ENCODE measurements at regions not wholly inside any gene's neighbourhood (a gene's known extent, or its start where the extent isn't known, plus 50 kb on each side); places are given as distances from the start of the nearest gene placed in this dataset.

- ChIA-PET POLR2A (no interaction called here), CTCF (no interaction called here)
- no peak overlapping the region for H3K4me3 ChIP-seq (ENCODE audit: low read depth, low read length)
- TF ChIP-seq, protein P1, sequence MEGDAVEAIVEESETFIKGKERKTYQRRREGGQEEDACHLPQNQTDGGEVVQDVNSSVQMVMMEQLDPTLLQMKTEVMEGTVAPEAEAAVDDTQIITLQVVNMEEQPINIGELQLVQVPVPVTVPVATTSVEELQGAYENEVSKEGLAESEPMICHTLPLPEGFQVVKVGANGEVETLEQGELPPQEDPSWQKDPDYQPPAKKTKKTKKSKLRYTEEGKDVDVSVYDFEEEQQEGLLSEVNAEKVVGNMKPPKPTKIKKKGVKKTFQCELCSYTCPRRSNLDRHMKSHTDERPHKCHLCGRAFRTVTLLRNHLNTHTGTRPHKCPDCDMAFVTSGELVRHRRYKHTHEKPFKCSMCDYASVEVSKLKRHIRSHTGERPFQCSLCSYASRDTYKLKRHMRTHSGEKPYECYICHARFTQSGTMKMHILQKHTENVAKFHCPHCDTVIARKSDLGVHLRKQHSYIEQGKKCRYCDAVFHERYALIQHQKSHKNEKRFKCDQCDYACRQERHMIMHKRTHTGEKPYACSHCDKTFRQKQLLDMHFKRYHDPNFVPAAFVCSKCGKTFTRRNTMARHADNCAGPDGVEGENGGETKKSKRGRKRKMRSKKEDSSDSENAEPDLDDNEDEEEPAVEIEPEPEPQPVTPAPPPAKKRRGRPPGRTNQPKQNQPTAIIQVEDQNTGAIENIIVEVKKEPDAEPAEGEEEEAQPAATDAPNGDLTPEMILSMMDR (IDR thresholded peaks at IDR 0.05; ENCODE audit: low read depth, low read length): no peak
- no peak overlapping the region for H3K27ac ChIP-seq (ENCODE audit: low read depth, low read length)
- no peak for DNase-seq (ENCODE audit: low read depth, low spot score)
- no peaks in the 10 kb centered on the region for H3K27me3 ChIP-seq (ENCODE audit: control insufficient read depth, insufficient read depth, low read length)
- peaks cover 77% of the 10 kb centered on the region for H3K9me3 ChIP-seq (ENCODE audit: control insufficient read depth, insufficient read depth, low read length)
Observed at GRCh38 chr11:70682056-70682455, 283.7 kb downstream of the CTTN start.

- no peak for DNase-seq (ENCODE audit: low read depth, low spot score)
- no peak overlapping the region for H3K27ac ChIP-seq (ENCODE audit: low read depth, low read length)
- CTCF ChIA-PET: no interaction called here
- TF ChIP-seq, protein P1 (IDR thresholded peaks at IDR 0.05; ENCODE audit: low read depth, low read length): no peak
- no peaks in the 10 kb centered on the region for H3K27me3 ChIP-seq (ENCODE audit: control insufficient read depth, insufficient read depth, low read length)
- H3K9me3 ChIP-seq (ENCODE audit: control insufficient read depth, insufficient read depth, low read length): peaks cover 76% of the 10 kb centered on the region
- no peak overlapping the region for H3K4me3 ChIP-seq (ENCODE audit: low read depth, low read length)
- POLR2A ChIA-PET: no interaction called here
Observed at GRCh38 chr11:70682760-70683159, 284.4 kb downstream of the CTTN start.

GRCh38 chr11:70687716-70688115 lies 289.4 kb downstream of the CTTN start:
- H3K27ac ChIP-seq (ENCODE audit: low read depth, low read length): no peak overlapping the region
- ChIA-PET POLR2A (no interaction called here), CTCF (no interaction called here)
- no peak overlapping the region for H3K4me3 ChIP-seq (ENCODE audit: low read depth, low read length)
- H3K27me3 ChIP-seq (ENCODE audit: control insufficient read depth, insufficient read depth, low read length): no peaks in the 10 kb centered on the region
- TF ChIP-seq, protein P1 (IDR thresholded peaks at IDR 0.05; ENCODE audit: low read depth, low read length): no peak
- H3K9me3 ChIP-seq (ENCODE audit: control insufficient read depth, insufficient read depth, low read length): peaks cover 53% of the 10 kb centered on the region
- DNase-seq (ENCODE audit: low read depth, low spot score): no peak

DNA sequence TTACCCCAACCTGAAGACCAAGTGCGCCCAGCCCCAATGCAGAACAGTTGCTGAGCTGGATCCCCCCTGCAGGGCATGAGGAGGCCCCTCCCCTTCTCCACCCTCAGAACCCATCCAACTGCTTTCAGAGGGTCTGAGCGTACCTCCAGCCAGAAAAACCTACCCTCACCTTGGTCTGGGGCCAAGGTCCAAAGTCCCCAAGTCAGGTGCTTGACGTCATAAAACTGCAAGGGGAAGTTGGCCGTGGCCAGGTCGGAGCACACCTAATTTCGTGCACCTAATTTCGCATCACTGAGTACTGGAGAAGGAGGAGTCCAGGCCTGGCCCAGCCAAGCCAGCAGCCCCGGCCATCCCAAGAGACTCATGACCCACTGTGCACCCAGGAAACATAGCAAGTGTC lies 289.8 kb downstream of the CTTN start:
- no peak overlapping the region for H3K27ac ChIP-seq (ENCODE audit: low read depth, low read length)
- TF ChIP-seq, protein P1 (IDR thresholded peaks at IDR 0.05; ENCODE audit: low read depth, low read length): no peak
- H3K27me3 ChIP-seq (ENCODE audit: control insufficient read depth, insufficient read depth, low read length): no peaks in the 10 kb centered on the region
- H3K9me3 ChIP-seq (ENCODE audit: control insufficient read depth, insufficient read depth, low read length): peaks cover 49% of the 10 kb centered on the region
- H3K4me3 ChIP-seq (ENCODE audit: low read depth, low read length): no peak overlapping the region
- ChIA-PET POLR2A (no interaction called here), CTCF (no interaction called here)
- DNase-seq (ENCODE audit: low read depth, low spot score): no peak

DNA sequence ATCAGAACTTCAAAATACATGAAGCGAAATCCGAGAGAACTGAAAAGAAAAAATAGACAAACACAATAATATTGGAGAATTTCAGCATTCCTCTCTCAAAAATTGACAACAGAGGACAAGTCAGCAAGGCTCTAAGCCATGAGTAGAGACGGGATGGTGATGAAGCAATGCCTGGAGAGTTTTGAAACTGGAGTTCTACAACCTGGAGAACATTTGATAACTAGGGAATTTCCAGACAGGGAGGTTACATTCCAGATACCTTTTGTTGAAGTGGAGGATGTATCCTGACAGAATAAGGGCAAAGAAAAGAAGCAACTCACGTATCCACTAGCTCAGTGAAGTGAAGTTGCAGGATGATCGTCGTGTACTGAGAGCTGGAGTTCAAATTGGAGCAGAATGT lies 291.4 kb downstream of the CTTN start:
- no peak for DNase-seq (ENCODE audit: low read depth, low spot score)
- POLR2A ChIA-PET: interaction anchor here (0.7 kb wide), 1 partner anchor 264 kb away, joined by 13 read pairs; no protein-coding TSS in a partner anchor

More for the DNA sequence above, 291.4 kb downstream of the CTTN start:
- H3K9me3 ChIP-seq (ENCODE audit: control insufficient read depth, insufficient read depth, low read length): peaks cover 40% of the 10 kb centered on the region
- CTCF ChIA-PET: no interaction called here
- TF ChIP-seq, protein P1 (IDR thresholded peaks at IDR 0.05; ENCODE audit: low read depth, low read length): no peak
- H3K4me3 ChIP-seq (ENCODE audit: low read depth, low read length): no peak overlapping the region
- H3K27me3 ChIP-seq (ENCODE audit: control insufficient read depth, insufficient read depth, low read length): no peaks in the 10 kb centered on the region
- H3K27ac ChIP-seq (ENCODE audit: low read depth, low read length): no peak overlapping the region

Measured in AG04450 (cell line).